ENCODE measurements at regions not wholly inside any gene's neighbourhood (a gene's known extent, or its start where the extent isn't known, plus 50 kb on each side); places are given as distances from the start of the nearest gene placed in this dataset.

DNA sequence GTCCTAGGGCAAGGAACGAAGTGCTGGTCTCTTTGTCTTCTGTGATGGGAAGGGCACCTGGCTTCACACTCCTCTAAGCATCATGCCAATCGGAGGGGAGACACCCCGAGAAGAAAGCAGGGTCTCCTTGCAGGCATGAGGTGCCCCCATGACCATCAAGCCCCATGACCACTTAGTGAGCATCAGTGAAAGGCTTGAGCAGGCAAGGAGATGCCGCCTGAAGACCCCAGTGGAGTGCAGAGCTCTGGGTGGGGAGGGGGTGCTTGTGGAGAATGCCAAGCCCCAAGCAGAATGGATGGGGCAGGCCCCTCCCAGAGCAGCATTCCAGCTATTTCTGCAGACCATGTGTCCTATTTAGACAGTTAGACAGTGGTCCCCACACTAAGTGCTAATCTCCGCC is 232.7 kb upstream of the TNRC6C start:
- Histone ChIP-seq H3K4me3 (ENCODE audit: low read depth, low read length) (no peak overlapping the region), H3K27me3 (ENCODE audit: control insufficient read depth, insufficient read depth, low read length) (peaks cover 8% of the 10 kb centered on the region), H3K27ac (ENCODE audit: insufficient read depth, low read length, poor library complexity, severe bottlenecking) (no peak overlapping the region), H3K36me3 (ENCODE audit: control insufficient read depth, insufficient read depth, low read length) (no peaks in the 10 kb centered on the region), H3K4me1 (ENCODE audit: control insufficient read depth, insufficient read depth, low read length, poor library complexity, severe bottlenecking) (no peaks in the 10 kb centered on the region), H3K9me3 (ENCODE audit: control insufficient read depth in 2 of 2, low read length in 2 of 2) (no peaks in the 10 kb centered on the region)
- DNase-seq (no peak), ATAC-seq (ENCODE audit: low read depth in 2 of 2) (no peak)
- H3K27ac Mint-ChIP-seq, result no peak overlapping the region
- no peaks in the 10 kb centered on the region for H3K36me3 Mint-ChIP-seq
- H3K27me3 Mint-ChIP-seq, result peaks cover 35% of the 10 kb centered on the region
- peaks cover 0 to 3% (median 1%) of the 10 kb centered on the region in 4 donors for H3K4me1 Mint-ChIP-seq
- peaks cover 0 to 10% (median 0%) of the 10 kb centered on the region in 7 donors for H3K9me3 Mint-ChIP-seq
- no peak overlapping the region for H3K4me3 Mint-ChIP-seq

DNA sequence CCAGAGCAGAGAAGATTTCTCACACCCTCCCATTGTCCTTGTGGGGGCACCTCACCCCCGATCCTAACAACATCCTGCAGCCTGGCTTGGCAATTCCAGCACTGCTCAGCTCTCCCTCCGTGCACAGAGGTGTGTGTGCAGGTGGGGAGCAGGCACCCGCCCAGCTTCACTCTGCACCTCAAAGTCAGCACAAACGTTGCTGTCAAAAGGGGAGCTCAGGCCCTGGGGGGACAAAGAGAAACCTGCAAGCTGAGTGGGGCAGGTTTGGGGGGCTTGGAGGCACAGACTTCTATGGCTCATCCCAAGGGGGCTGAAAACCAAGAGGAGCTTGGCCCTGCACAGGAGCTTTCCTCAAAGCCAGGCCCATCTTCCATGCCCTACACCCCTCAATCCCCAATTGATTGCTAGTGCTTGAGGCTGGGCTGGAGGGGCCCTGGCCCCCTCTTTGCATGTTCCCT is 231.9 kb upstream of the TNRC6C start:
- Mint-ChIP-seq H3K4me3 (no peak overlapping the region), H3K27me3 (peaks cover 32% of the 10 kb centered on the region), H3K9me3 (peaks cover 0 to 10% (median 0%) of the 10 kb centered on the region in 7 donors), H3K27ac (no peak overlapping the region), H3K36me3 (no peaks in the 10 kb centered on the region), H3K4me1 (peaks cover 0 to 3% (median 1%) of the 10 kb centered on the region in 4 donors)
- H3K36me3 ChIP-seq (ENCODE audit: control insufficient read depth, insufficient read depth, low read length), result no peaks in the 10 kb centered on the region
- no peak for DNase-seq
- H3K4me1 ChIP-seq (ENCODE audit: control insufficient read depth, insufficient read depth, low read length, poor library complexity, severe bottlenecking), result no peaks in the 10 kb centered on the region
- no peak for ATAC-seq (ENCODE audit: low read depth in 2 of 2)
- H3K9me3 ChIP-seq (ENCODE audit: control insufficient read depth in 2 of 2, low read length in 2 of 2), result no peaks in the 10 kb centered on the region
- H3K4me3 ChIP-seq (ENCODE audit: low read depth, low read length), result no peak overlapping the region
- peaks cover 8% of the 10 kb centered on the region for H3K27me3 ChIP-seq (ENCODE audit: control insufficient read depth, insufficient read depth, low read length)
- no peak overlapping the region for H3K27ac ChIP-seq (ENCODE audit: insufficient read depth, low read length, poor library complexity, severe bottlenecking)

GRCh38 chr17:77727037-77727615 is 231.4 kb upstream of the TNRC6C start:
- peaks cover 0 to 10% (median 0%) of the 10 kb centered on the region in 7 donors for H3K9me3 Mint-ChIP-seq
- H3K4me1 Mint-ChIP-seq, result peaks cover 0 to 3% (median 1%) of the 10 kb centered on the region in 4 donors
- ATAC-seq (ENCODE audit: low read depth in 2 of 2), result no peak
- peaks cover 13% of the 10 kb centered on the region for H3K27me3 ChIP-seq (ENCODE audit: control insufficient read depth, insufficient read depth, low read length)
- peaks cover 31% of the 10 kb centered on the region for H3K27me3 Mint-ChIP-seq
- no peak for DNase-seq
- no peaks in the 10 kb centered on the region for H3K36me3 ChIP-seq (ENCODE audit: control insufficient read depth, insufficient read depth, low read length)
- no peaks in the 10 kb centered on the region for H3K4me1 ChIP-seq (ENCODE audit: control insufficient read depth, insufficient read depth, low read length, poor library complexity, severe bottlenecking)
- H3K36me3 Mint-ChIP-seq, result no peaks in the 10 kb centered on the region
- H3K4me3 Mint-ChIP-seq, result no peak overlapping the region
- H3K27ac ChIP-seq (ENCODE audit: insufficient read depth, low read length, poor library complexity, severe bottlenecking), result no peak overlapping the region
- no peak overlapping the region for H3K4me3 ChIP-seq (ENCODE audit: low read depth, low read length)
- H3K27ac Mint-ChIP-seq, result no peak overlapping the region
- peaks cover 0 to 3% of the 10 kb centered on the region in 2 experiments for H3K9me3 ChIP-seq (ENCODE audit: control insufficient read depth in 2 of 2, low read length in 2 of 2)

- Histone ChIP-seq H3K4me1 (ENCODE audit: control insufficient read depth, insufficient read depth, low read length, poor library complexity, severe bottlenecking) (no peaks in the 10 kb centered on the region), H3K9me3 (ENCODE audit: control insufficient read depth in 2 of 2, low read length in 2 of 2) (peaks cover 8 to 14% of the 10 kb centered on the region in 2 experiments), H3K27ac (ENCODE audit: insufficient read depth, low read length, poor library complexity, severe bottlenecking) (no peak overlapping the region), H3K36me3 (ENCODE audit: control insufficient read depth, insufficient read depth, low read length) (no peaks in the 10 kb centered on the region), H3K27me3 (ENCODE audit: control insufficient read depth, insufficient read depth, low read length) (peaks cover 25% of the 10 kb centered on the region), H3K4me3 (ENCODE audit: low read depth, low read length) (no peak overlapping the region)
- Mint-ChIP-seq H3K27ac (no peak overlapping the region), H3K27me3 (peaks cover 27% of the 10 kb centered on the region), H3K4me1 (peaks cover 0 to 7% (median 3%) of the 10 kb centered on the region in 4 donors), H3K9me3 (peaks cover 0 to 22% (median 4%) of the 10 kb centered on the region in 7 donors), H3K36me3 (peaks cover 6% of the 10 kb centered on the region), H3K4me3 (no peak overlapping the region)
- no peak for DNase-seq
- ATAC-seq (ENCODE audit: low read depth in 2 of 2), result no peak
Measured at GRCh38 chr17:77728474-77728795, 230.1 kb upstream of the TNRC6C start.

- H3K4me3 Mint-ChIP-seq, result no peak overlapping the region
- peaks cover 8 to 15% of the 10 kb centered on the region in 2 experiments for H3K9me3 ChIP-seq (ENCODE audit: control insufficient read depth in 2 of 2, low read length in 2 of 2)
- no peak overlapping the region for H3K4me3 ChIP-seq (ENCODE audit: low read depth, low read length)
- peaks cover 6% of the 10 kb centered on the region for H3K36me3 Mint-ChIP-seq
- no peaks in the 10 kb centered on the region for H3K36me3 ChIP-seq (ENCODE audit: control insufficient read depth, insufficient read depth, low read length)
- H3K27me3 Mint-ChIP-seq, result peaks cover 27% of the 10 kb centered on the region
- peaks cover 28% of the 10 kb centered on the region for H3K27me3 ChIP-seq (ENCODE audit: control insufficient read depth, insufficient read depth, low read length)
- H3K27ac Mint-ChIP-seq, result no peak overlapping the region
- ATAC-seq (ENCODE audit: low read depth in 2 of 2) (no peak), DNase-seq (no peak)
- H3K4me1 Mint-ChIP-seq, result peaks cover 0 to 7% (median 3%) of the 10 kb centered on the region in 4 donors
- H3K4me1 ChIP-seq (ENCODE audit: control insufficient read depth, insufficient read depth, low read length, poor library complexity, severe bottlenecking), result no peaks in the 10 kb centered on the region
- no peak overlapping the region for H3K27ac ChIP-seq (ENCODE audit: insufficient read depth, low read length, poor library complexity, severe bottlenecking)
- peaks cover 0 to 26% (median 4%) of the 10 kb centered on the region in 7 donors for H3K9me3 Mint-ChIP-seq
Measured at GRCh38 chr17:77728871-77729270, 229.6 kb upstream of the TNRC6C start.

DNA sequence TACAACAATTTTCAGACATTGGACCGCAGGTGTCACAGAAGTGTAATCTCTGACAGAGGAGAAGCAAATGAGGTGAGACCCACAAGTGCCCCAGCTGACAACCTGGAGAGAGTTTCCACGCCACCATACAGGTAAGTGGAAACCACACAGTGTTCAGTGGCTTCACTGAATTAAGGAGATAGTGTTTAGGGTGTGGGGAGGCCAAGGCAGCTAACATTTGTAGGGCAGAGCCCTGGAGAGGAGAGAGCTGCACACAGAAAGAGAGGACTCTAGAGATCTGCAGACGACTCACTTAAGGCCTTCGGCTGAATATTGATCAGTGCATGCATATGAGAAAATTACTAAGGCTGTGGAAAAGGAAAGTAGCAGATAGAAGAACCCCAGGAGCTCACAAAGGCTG is 228.9 kb upstream of the TNRC6C start:
- Histone ChIP-seq H3K4me1 (ENCODE audit: control insufficient read depth, insufficient read depth, low read length, poor library complexity, severe bottlenecking) (no peaks in the 10 kb centered on the region), H3K27ac (ENCODE audit: insufficient read depth, low read length, poor library complexity, severe bottlenecking) (no peak overlapping the region), H3K36me3 (ENCODE audit: control insufficient read depth, insufficient read depth, low read length) (no peaks in the 10 kb centered on the region), H3K27me3 (ENCODE audit: control insufficient read depth, insufficient read depth, low read length) (peaks cover 28% of the 10 kb centered on the region), H3K9me3 (ENCODE audit: control insufficient read depth in 2 of 2, low read length in 2 of 2) (peaks cover 8 to 15% of the 10 kb centered on the region in 2 experiments), H3K4me3 (ENCODE audit: low read depth, low read length) (no peak overlapping the region)
- ATAC-seq (ENCODE audit: low read depth in 2 of 2) (no peak), DNase-seq (no peak)
- Mint-ChIP-seq H3K27ac (no peak overlapping the region), H3K9me3 (peaks cover 0 to 27% (median 4%) of the 10 kb centered on the region in 7 donors), H3K4me3 (no peak overlapping the region), H3K36me3 (peaks cover 6% of the 10 kb centered on the region), H3K4me1 (peaks cover 0 to 7% (median 3%) of the 10 kb centered on the region in 4 donors), H3K27me3 (peaks cover 27% of the 10 kb centered on the region)

GRCh38 chr17:77730376-77730775 is 228.1 kb upstream of the TNRC6C start:
- Histone ChIP-seq H3K4me3 (ENCODE audit: low read depth, low read length) (no peak overlapping the region), H3K27ac (ENCODE audit: insufficient read depth, low read length, poor library complexity, severe bottlenecking) (no peak overlapping the region), H3K27me3 (ENCODE audit: control insufficient read depth, insufficient read depth, low read length) (peaks cover 28% of the 10 kb centered on the region), H3K4me1 (ENCODE audit: control insufficient read depth, insufficient read depth, low read length, poor library complexity, severe bottlenecking) (no peaks in the 10 kb centered on the region), H3K36me3 (ENCODE audit: control insufficient read depth, insufficient read depth, low read length) (no peaks in the 10 kb centered on the region), H3K9me3 (ENCODE audit: control insufficient read depth in 2 of 2, low read length in 2 of 2) (peaks cover 8 to 15% of the 10 kb centered on the region in 2 experiments)
- Mint-ChIP-seq H3K27me3 (peaks cover 23% of the 10 kb centered on the region), H3K4me1 (peaks cover 0 to 7% (median 3%) of the 10 kb centered on the region in 4 donors), H3K4me3 (no peak overlapping the region), H3K36me3 (peaks cover 6% of the 10 kb centered on the region), H3K27ac (no peak overlapping the region), H3K9me3 (peaks cover 0 to 27% (median 4%) of the 10 kb centered on the region in 7 donors)
- no peak for ATAC-seq (ENCODE audit: low read depth in 2 of 2)
- DNase-seq, result no peak
